AG04449 (cell line): ENCODE measurements at regions not wholly inside any gene's neighbourhood (a gene's known extent, or its start where the extent isn't known, plus 50 kb on each side); places are given as distances from the start of the nearest gene placed in this dataset.
"Not testable (repeated sequence)": the region's sequence is repeated elsewhere in the genome, so short reads cannot be mapped to it uniquely, and the experiment has no call there.

Source experiments
- CTCF ChIA-PET: fragments of 350-600 bp; formaldehyde crosslinking; extraction: SDS; loops from one replicate; lab custom pipeline; 2021; ENCODE audit warnings: antibody characterized with exemption; lab: Yijun Ruan, JAX
- POLR2A ChIA-PET: fragments of 400-600, 350-600 bp; formaldehyde crosslinking; extraction: SDS; loops from one replicate; lab custom pipeline; 2020; ENCODE audit warnings: antibody characterized with exemption, inconsistent platforms; lab: Yijun Ruan, JAX
- DNase-seq: peaks from one replicate; pipeline ENCODE4 v3.0.0-alpha.2; 2010; ENCODE audit warnings: low read depth, low spot score
- H3K4me3 ChIP-seq: 2 replicates; pipeline ENCODE4 v1.5.1; 2011; ENCODE audit warnings: low read depth, mild to moderate bottlenecking, control low read depth, low read length
- CTCF ChIP-seq: IDR thresholded peaks from one replicate; pipeline ENCODE4 v1.5.1; 2011; ENCODE audit warnings: mild to moderate bottlenecking, moderate library complexity, low read length, control low read depth, inconsistent platforms; ENCODE audit not compliant: insufficient read depth; ENCODE audit errors: missing control alignments

- H3K4me3 ChIP-seq = no peak overlapping the region
Measured at GRCh38 chr12:84035766-84036165, 876.8 kb downstream of the SLC6A15 start.

DNA sequence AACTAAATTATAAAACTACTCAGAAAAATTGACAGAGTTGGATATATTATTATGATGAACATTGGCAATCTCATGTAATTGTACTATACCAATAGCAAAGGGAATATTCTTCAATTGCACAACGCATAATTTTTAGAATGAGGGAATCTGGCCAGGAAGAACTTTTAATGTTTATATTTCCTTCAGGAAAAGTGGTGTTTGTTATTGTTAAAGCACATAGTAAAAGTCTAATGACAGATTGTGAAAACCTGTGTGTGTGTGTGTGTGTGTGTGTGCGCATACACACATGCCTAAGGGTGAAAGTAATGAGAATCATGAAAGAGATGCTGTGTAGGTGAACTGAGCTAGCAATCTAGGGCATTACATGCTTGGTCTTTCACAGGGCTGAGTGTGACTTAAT lies 877.7 kb downstream of the SLC6A15 start:
- H3K4me3 ChIP-seq = no peak overlapping the region
- no peak for DNase-seq
- ChIA-PET CTCF (no interaction called here), POLR2A (no interaction called here)
- TF ChIP-seq CTCF = no peak

More at GRCh38 chr12:84035766-84036165, 876.8 kb downstream of the SLC6A15 start:
- TF ChIP-seq CTCF = no peak
- DNase-seq = no peak
- ChIA-PET POLR2A (no interaction called here), CTCF (no interaction called here)

DNA sequence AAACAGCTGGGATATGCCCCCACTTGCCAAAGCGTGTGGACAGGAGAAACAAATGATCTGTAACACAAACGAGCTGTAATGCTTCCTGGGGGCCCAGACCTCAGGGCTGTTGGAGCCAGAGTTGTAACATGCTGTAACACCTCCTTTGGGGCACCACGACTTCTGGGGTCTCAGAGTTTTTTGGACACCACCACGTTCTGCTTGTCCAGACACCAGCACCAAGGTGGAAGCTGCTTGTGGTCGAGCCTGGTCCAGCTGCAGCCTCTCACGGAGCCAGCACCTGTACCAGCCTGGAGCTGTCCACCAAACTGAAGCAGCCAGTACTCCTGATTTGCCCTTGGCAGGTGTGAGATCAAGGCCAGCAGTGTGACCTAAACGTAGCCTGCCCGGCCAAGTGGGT lies 879.4 kb downstream of the SLC6A15 start:
- POLR2A ChIA-PET = no interaction called here
- TF ChIP-seq CTCF = no peak
- DNase-seq = no peak
- no peak overlapping the region for H3K4me3 ChIP-seq
- CTCF ChIA-PET = no interaction called here

GRCh38 chr12:84018556-84019179 lies 893.9 kb downstream of the SLC6A15 start:
- POLR2A ChIA-PET, DNase-seq, H3K4me3 ChIP-seq, CTCF ChIA-PET: not testable (repeated sequence)

- H3K4me3 ChIP-seq = no peak overlapping the region
- no peak for DNase-seq
- POLR2A ChIA-PET = no interaction called here
- CTCF ChIA-PET = no interaction called here
- no peak for TF ChIP-seq CTCF
Measured at GRCh38 chr12:84016956-84017355, 895.6 kb downstream of the SLC6A15 start.

DNA sequence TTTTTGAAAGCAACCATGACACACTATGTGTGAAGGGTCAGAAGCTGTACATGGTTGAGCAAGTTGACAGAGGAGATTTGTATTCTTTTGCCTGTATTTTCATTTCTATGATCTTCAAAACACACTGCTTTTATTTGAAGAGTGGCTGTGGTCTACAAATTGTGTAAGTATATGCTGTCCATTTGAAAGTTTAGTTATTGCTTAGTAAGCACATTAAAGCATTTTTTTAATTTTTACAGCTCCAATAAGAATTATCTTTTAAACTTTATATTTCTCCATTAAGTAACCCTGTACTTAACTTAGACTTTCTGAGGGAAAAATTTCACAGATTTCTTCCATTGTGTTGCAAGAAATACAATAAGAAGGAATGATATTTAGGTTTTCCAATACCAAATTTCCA lies 915.2 kb downstream of the SLC6A15 start:
- POLR2A ChIA-PET = no interaction called here
- H3K4me3 ChIP-seq = no peak overlapping the region
- CTCF ChIA-PET = no interaction called here

More for the DNA sequence above, 915.2 kb downstream of the SLC6A15 start:
- DNase-seq = no peak
- no peak for TF ChIP-seq CTCF
